Epithelial cell of esophagus (primary cell): ENCODE measurements at regions not wholly inside any gene's neighbourhood (a gene's known extent, or its start where the extent isn't known, plus 50 kb on each side); places are given as distances from the start of the nearest gene placed in this dataset.

Source experiments
- DNase-seq: peaks from one replicate; pipeline ENCODE4 v3.0.0; 2010; ENCODE audit warnings: low read depth
- H3K4me3 ChIP-seq: 2 replicates; pipeline ENCODE4 v1.5.1; 2011; ENCODE audit warnings: mild to moderate bottlenecking, low read length, control low read depth
- TF ChIP-seq, protein P1 (sequence below): IDR thresholded peaks from 2 replicates; pipeline ENCODE4 v1.5.1; 2011; ENCODE audit warnings: low read depth, mild to moderate bottlenecking, low read length, control low read depth, inconsistent platforms; ENCODE audit not compliant: insufficient read depth; ENCODE audit errors: missing control alignments

DNA sequence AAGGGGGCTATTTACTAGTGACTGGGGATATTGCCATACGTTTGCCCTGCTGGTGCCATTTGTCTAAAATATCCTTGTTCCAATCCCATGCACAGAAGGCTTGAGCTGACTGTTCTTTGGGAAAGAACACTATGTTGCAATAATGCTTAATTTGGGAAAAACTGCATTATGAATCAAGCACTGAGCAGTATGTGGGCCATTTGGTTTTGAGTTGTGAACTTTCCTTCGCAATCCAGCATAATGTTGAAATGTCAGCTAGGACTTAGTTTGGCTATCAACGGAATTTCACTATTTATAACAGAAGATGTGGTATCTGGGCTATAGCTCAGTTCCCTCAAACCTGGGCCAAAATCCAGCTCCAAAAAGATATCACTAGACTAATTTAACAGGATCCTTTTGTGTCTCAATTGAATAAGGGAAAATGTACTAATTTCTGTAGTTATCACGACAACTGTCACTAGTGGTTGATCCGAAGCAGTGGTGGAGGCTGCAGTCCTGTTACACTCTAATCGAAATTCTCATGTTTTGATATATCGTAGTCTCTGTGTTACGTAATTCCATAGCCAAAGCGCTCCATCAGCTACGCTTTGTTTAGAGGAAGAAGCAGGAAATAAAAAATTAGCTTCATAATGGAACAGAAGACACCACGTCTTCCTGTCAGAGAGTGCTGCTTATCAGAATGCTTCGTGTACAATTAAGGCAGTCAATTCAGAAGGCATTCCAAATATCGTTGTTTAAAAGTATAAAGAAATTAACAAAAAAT lies 686.8 kb upstream of the SALL3 start:
- no peak overlapping the region for H3K4me3 ChIP-seq
- no peak for DNase-seq
- TF ChIP-seq, protein P1, sequence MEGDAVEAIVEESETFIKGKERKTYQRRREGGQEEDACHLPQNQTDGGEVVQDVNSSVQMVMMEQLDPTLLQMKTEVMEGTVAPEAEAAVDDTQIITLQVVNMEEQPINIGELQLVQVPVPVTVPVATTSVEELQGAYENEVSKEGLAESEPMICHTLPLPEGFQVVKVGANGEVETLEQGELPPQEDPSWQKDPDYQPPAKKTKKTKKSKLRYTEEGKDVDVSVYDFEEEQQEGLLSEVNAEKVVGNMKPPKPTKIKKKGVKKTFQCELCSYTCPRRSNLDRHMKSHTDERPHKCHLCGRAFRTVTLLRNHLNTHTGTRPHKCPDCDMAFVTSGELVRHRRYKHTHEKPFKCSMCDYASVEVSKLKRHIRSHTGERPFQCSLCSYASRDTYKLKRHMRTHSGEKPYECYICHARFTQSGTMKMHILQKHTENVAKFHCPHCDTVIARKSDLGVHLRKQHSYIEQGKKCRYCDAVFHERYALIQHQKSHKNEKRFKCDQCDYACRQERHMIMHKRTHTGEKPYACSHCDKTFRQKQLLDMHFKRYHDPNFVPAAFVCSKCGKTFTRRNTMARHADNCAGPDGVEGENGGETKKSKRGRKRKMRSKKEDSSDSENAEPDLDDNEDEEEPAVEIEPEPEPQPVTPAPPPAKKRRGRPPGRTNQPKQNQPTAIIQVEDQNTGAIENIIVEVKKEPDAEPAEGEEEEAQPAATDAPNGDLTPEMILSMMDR, result no peak

DNA sequence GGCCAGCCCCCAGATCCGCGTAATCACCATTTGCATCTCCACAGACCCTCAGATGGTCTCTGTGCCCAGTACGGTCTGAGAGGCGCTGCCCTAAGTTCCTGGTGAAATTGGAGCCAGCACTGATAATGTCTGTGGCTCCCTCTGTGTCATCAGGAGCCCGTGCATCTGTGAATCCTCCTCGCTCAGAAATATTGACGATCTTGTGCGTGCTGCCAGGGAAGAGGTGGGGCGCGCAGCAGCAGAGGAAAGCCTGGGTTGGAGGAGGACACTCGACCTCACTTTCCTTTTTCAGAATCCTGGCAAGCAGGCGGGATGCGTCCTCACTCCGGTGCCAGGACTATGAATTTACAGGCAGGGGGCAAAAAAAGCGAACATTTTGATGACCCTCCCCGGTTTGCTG lies 686.1 kb upstream of the SALL3 start:
- TF ChIP-seq, protein P1, result no peak
- H3K4me3 ChIP-seq, result no peak overlapping the region
- DNase-seq, result no peak

DNA sequence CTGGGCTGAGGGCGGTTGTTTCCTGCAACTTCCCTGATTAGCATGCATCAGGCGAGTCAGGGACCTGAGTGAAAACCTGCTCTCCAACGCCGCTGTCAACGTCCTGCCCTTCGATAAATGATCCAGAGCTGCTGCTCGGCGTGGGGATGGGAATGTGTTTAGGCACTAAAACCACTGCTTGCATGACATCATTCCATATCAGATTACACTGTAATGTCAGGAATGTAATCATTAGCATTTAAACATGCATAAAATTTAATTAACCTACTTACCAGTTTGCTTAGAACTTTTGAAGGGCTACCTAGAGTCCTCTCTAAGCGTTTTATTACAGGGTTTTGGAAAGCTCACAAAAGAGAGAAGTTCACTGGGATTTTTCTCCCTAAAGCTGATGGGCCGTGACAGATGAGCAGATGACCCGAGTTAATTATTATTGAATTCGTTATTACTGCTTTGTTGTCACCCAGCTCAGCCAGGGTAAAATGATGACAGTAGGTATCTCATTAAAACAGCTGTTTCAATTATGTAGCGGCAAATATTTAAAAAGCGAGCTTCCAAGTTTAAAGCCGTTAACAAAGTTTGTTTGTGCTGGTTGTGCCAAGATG lies 685.6 kb upstream of the SALL3 start:
- no peak for DNase-seq
- TF ChIP-seq, protein P1, result no peak
- no peak overlapping the region for H3K4me3 ChIP-seq

DNA sequence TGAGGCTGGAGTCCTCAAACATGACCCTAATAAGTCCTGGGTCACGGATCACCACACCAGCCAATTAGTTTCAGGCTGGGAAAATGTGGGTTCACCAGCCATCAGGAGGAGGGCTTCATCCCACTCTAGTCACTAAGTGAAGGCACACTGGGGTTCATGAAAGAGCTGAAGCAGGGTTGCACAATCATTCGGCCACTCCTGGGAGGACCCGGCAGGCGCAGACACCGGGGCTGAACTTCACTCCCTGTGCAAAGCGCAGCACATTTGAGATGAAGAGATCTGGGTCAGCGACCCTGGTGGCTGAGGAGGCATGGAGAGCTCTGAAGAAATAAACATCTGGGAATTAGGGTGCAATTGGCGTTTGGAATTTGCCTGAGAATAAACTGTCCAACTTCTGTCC lies 684.4 kb upstream of the SALL3 start:
- no peak overlapping the region for H3K4me3 ChIP-seq
- TF ChIP-seq, protein P1, result no peak
- no peak for DNase-seq

DNA sequence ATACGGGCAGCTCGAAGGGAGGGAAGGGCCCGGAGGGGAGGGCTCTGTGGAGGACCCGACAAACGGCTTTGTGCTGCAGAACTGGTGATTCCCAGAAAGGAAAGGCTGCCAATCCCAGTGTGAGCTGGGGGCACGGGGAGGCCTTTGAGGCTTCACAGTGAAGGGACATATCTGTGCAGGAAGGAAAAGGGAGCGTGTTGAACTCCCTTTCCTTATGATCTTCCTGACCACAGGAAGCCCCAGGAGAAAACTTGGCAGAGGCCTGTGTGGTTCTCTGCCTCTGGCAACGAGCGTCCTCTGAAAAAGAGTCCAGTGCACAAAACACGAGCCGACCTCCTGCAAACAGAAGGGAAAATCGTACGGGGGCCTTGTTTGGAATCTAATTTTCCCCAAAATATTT lies 683.5 kb upstream of the SALL3 start:
- TF ChIP-seq, protein P1, result no peak
- no peak for DNase-seq
- H3K4me3 ChIP-seq, result no peak overlapping the region

DNA sequence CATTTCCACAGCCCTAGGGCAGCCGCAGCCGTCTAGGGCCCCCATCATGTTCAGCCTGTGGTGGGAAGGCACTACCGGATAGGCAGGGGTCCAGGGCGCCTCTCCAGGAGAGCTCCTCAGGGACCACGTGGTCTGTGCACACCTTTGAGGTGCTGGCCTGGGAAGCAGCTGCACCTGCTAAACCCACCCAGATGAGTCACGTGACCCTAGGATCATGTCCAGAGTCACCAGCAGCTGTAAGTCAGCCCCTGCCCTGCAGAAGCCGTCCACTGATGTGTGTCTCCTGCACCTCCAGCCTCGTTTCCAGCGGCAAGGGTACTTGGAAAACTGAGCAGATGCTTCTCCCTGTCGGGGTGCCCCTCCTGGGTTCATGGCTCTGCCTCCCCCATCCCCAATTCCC lies 682.6 kb upstream of the SALL3 start:
- TF ChIP-seq, protein P1, result no peak
- no peak overlapping the region for H3K4me3 ChIP-seq
- no peak for DNase-seq
